Activated CD4-positive, alpha-beta memory T cell treated with anti-CD3 and anti-CD28 coated beads for 36 hours (primary cell): ENCODE measurements at regions not wholly inside any gene's neighbourhood (a gene's known extent, or its start where the extent isn't known, plus 50 kb on each side); places are given as distances from the start of the nearest gene placed in this dataset.

Experiments
- CTCF ChIA-PET: fragments of 350-600 bp; sonication (Branson Sonifier 250); formaldehyde crosslinking; loops from one replicate; lab custom pipeline; 2021; ENCODE audit warnings: antibody characterized with exemption, inconsistent platforms; lab: Charles Lee
- POLR2A ChIA-PET: fragments of 350-600 bp; sonication (Branson Sonifier 250); formaldehyde crosslinking; loops from one replicate; lab custom pipeline; 2021; ENCODE audit warnings: antibody characterized with exemption; lab: Charles Lee
- DNase-seq: peaks from one replicate; pipeline ENCODE4 v3.0.0-alpha.2; 2020
- H3K27ac Mint-ChIP-seq: one replicate; pipeline ENCODE4 v1.8.0; 2021; ENCODE audit warnings: mixed read lengths
- H3K27me3 Mint-ChIP-seq: one replicate; pipeline ENCODE4 v1.8.0; 2021; ENCODE audit warnings: mixed read lengths
- H3K36me3 Mint-ChIP-seq: one replicate; pipeline ENCODE4 v1.8.0; 2021; ENCODE audit warnings: mixed read lengths
- H3K4me1 Mint-ChIP-seq: one replicate; pipeline ENCODE4 v1.8.0; 2021; ENCODE audit warnings: low read depth, mixed read lengths
- H3K4me3 Mint-ChIP-seq: one replicate; pipeline ENCODE4 v1.8.0; 2021; ENCODE audit warnings: mild to moderate bottlenecking, mixed read lengths
- H3K9me3 Mint-ChIP-seq: one replicate; pipeline ENCODE4 v1.8.0; 2021; ENCODE audit warnings: mixed read lengths
- intact Hi-C: fragments of 100-400 bp; cut with micrococcal nuclease; formaldehyde crosslinking; loops from one replicate; pipeline ENCODE4 v1.15.1; 2023

- CTCF ChIA-PET: interaction anchor here (1.2 kb wide), 1 partner anchor 26 kb away, joined by 3 read pairs; no protein-coding TSS in a partner anchor
- no peaks in the 10 kb centered on the region for H3K9me3 Mint-ChIP-seq
- H3K36me3 Mint-ChIP-seq: no peaks in the 10 kb centered on the region
- no peak for DNase-seq
- no peak overlapping the region for H3K27ac Mint-ChIP-seq
- peaks cover 9% of the 10 kb centered on the region for H3K27me3 Mint-ChIP-seq
- H3K4me3 Mint-ChIP-seq: no peak overlapping the region
- intact Hi-C loops: no loop called here
- H3K4me1 Mint-ChIP-seq: peaks cover 16% of the 10 kb centered on the region
- POLR2A ChIA-PET: no interaction called here
These were observed 321.9 kb downstream of the GADD45G start for GRCh38 chr9:89926691-89927220.

- no peaks in the 10 kb centered on the region for H3K36me3 Mint-ChIP-seq
- no peak overlapping the region for H3K4me3 Mint-ChIP-seq
- ChIA-PET CTCF (interaction anchor here (2.7 kb wide), 1 partner anchor 325 kb away, joined by 12 read pairs; no protein-coding TSS in a partner anchor), POLR2A (no interaction called here)
- no peak for DNase-seq
- intact Hi-C loops: no loop called here
- peaks cover 11% of the 10 kb centered on the region for H3K27me3 Mint-ChIP-seq
- H3K4me1 Mint-ChIP-seq: peaks cover 16% of the 10 kb centered on the region
- H3K27ac Mint-ChIP-seq: no peak overlapping the region
- H3K9me3 Mint-ChIP-seq: no peaks in the 10 kb centered on the region
These were observed 323.3 kb downstream of the GADD45G start for GRCh38 chr9:89928106-89928505.

- intact Hi-C loops: no loop called here
- Mint-ChIP-seq H3K4me1 (peaks cover 12% of the 10 kb centered on the region), H3K9me3 (no peaks in the 10 kb centered on the region), H3K27me3 (peaks cover 11% of the 10 kb centered on the region), H3K4me3 (no peak overlapping the region), H3K27ac (no peak overlapping the region), H3K36me3 (no peaks in the 10 kb centered on the region)
- ChIA-PET CTCF (interaction anchor here (0.6 to 2.7 kb wide), 2 partner anchors 74 to 326 kb away, joined by 3 to 12 read pairs; no protein-coding TSS in a partner anchor), POLR2A (no interaction called here)
- no peak for DNase-seq
These were observed 323.9 kb downstream of the GADD45G start for GRCh38 chr9:89928521-89929275.

GRCh38 chr9:89929315-89929672 lies 324.5 kb downstream of the GADD45G start:
- H3K9me3 Mint-ChIP-seq: no peaks in the 10 kb centered on the region

GRCh38 chr9:89929673-89930480 lies 325.1 kb downstream of the GADD45G start:
- Mint-ChIP-seq H3K36me3 (no peaks in the 10 kb centered on the region), H3K9me3 (no peaks in the 10 kb centered on the region), H3K27ac (no peak overlapping the region), H3K4me1 (peaks cover 3% of the 10 kb centered on the region), H3K4me3 (no peak overlapping the region), H3K27me3 (peaks cover 11% of the 10 kb centered on the region)
- DNase-seq: no peak
- POLR2A ChIA-PET: no interaction called here
- intact Hi-C loops: no loop called here
- CTCF ChIA-PET: interaction anchor here (1.7 to 2.7 kb wide), 2 partner anchors 327 to 332 kb away, joined by 4 to 12 read pairs; no protein-coding TSS in a partner anchor

More at GRCh38 chr9:89929315-89929672, 324.5 kb downstream of the GADD45G start:
- Mint-ChIP-seq H3K36me3 (no peaks in the 10 kb centered on the region), H3K4me3 (no peak overlapping the region), H3K4me1 (peaks cover 6% of the 10 kb centered on the region), H3K27me3 (peaks cover 11% of the 10 kb centered on the region), H3K27ac (no peak overlapping the region)
- POLR2A ChIA-PET: no interaction called here
- no peak for DNase-seq
- CTCF ChIA-PET: interaction anchor here (0.6 to 2.7 kb wide), 2 partner anchors 74 to 327 kb away, joined by 3 to 12 read pairs; no protein-coding TSS in a partner anchor
- intact Hi-C loops: no loop called here

- H3K4me1 Mint-ChIP-seq: no peaks in the 10 kb centered on the region
- intact Hi-C loops: no loop called here
- peaks cover 4% of the 10 kb centered on the region for H3K27me3 Mint-ChIP-seq
- DNase-seq: no peak
- H3K9me3 Mint-ChIP-seq: no peaks in the 10 kb centered on the region
- CTCF ChIA-PET: no interaction called here
- POLR2A ChIA-PET: no interaction called here
- no peak overlapping the region for H3K27ac Mint-ChIP-seq
- no peak overlapping the region for H3K4me3 Mint-ChIP-seq
- H3K36me3 Mint-ChIP-seq: no peaks in the 10 kb centered on the region
These were observed 328.8 kb downstream of the GADD45G start for GRCh38 chr9:89933578-89933977.

- H3K4me3 Mint-ChIP-seq: no peak overlapping the region
- no peaks in the 10 kb centered on the region for H3K4me1 Mint-ChIP-seq
- H3K9me3 Mint-ChIP-seq: no peaks in the 10 kb centered on the region
- intact Hi-C loops: no loop called here
- no peaks in the 10 kb centered on the region for H3K36me3 Mint-ChIP-seq
- H3K27me3 Mint-ChIP-seq: peaks cover 17% of the 10 kb centered on the region
- ChIA-PET POLR2A (no interaction called here), CTCF (interaction anchor here (1.2 kb wide), 1 partner anchor 337 kb away, joined by 3 read pairs; no protein-coding TSS in a partner anchor)
- DNase-seq: no peak
- no peak overlapping the region for H3K27ac Mint-ChIP-seq
These were observed 330.3 kb downstream of the GADD45G start for GRCh38 chr9:89935115-89935514.

- no peak for DNase-seq
- intact Hi-C loops: no loop called here
- Mint-ChIP-seq H3K36me3 (no peaks in the 10 kb centered on the region), H3K4me3 (no peak overlapping the region), H3K9me3 (no peaks in the 10 kb centered on the region), H3K27me3 (peaks cover 19% of the 10 kb centered on the region), H3K4me1 (no peaks in the 10 kb centered on the region), H3K27ac (no peak overlapping the region)
- POLR2A ChIA-PET: no interaction called here
- CTCF ChIA-PET: interaction anchor here (1.2 kb wide), 1 partner anchor 338 kb away, joined by 3 read pairs; no protein-coding TSS in a partner anchor
These were observed 331.0 kb downstream of the GADD45G start for GRCh38 chr9:89935801-89936200.

- Mint-ChIP-seq H3K27me3 (peaks cover 24% of the 10 kb centered on the region), H3K4me3 (no peak overlapping the region), H3K4me1 (peaks cover 9% of the 10 kb centered on the region), H3K36me3 (no peaks in the 10 kb centered on the region), H3K27ac (no peak overlapping the region), H3K9me3 (no peaks in the 10 kb centered on the region)
- ChIA-PET POLR2A (no interaction called here), CTCF (interaction anchor here (0.6 kb wide), 1 partner anchor 1439 kb away, joined by 3 read pairs; no protein-coding TSS in a partner anchor)
- no peak for DNase-seq
- intact Hi-C loops: no loop called here
These were observed 332.2 kb downstream of the GADD45G start for GRCh38 chr9:89937051-89937450.

- H3K36me3 Mint-ChIP-seq: no peaks in the 10 kb centered on the region
- no peak overlapping the region for H3K4me3 Mint-ChIP-seq
- no peak for DNase-seq
- peaks cover 9% of the 10 kb centered on the region for H3K4me1 Mint-ChIP-seq
- peaks cover 25% of the 10 kb centered on the region for H3K27me3 Mint-ChIP-seq
- H3K27ac Mint-ChIP-seq: no peak overlapping the region
- intact Hi-C loops: no loop called here
- H3K9me3 Mint-ChIP-seq: no peaks in the 10 kb centered on the region
- ChIA-PET CTCF (no interaction called here), POLR2A (no interaction called here)
These were observed 334.4 kb downstream of the GADD45G start for GRCh38 chr9:89939181-89939580.

- ChIA-PET POLR2A (no interaction called here), CTCF (interaction anchor here (1.4 kb wide), 1 partner anchor 345 kb away, joined by 3 read pairs; no protein-coding TSS in a partner anchor)
- Mint-ChIP-seq H3K36me3 (no peaks in the 10 kb centered on the region), H3K4me1 (peaks cover 9% of the 10 kb centered on the region), H3K27me3 (peaks cover 25% of the 10 kb centered on the region), H3K9me3 (no peaks in the 10 kb centered on the region), H3K27ac (no peak overlapping the region), H3K4me3 (no peak overlapping the region)
- no peak for DNase-seq
- intact Hi-C loops: no loop called here
These were observed 334.9 kb downstream of the GADD45G start for GRCh38 chr9:89939626-89940292.
